OCI-LY7 (cell line): ENCODE measurements at regions not wholly inside any gene's neighbourhood (a gene's known extent, or its start where the extent isn't known, plus 50 kb on each side); places are given as distances from the start of the nearest gene placed in this dataset.

Experiments used
- BruUV-seq: library from RNA; stranded (reverse); fragments of 400-500 nt; replicated peaks from 2 replicates; lab custom pipeline; 2021; lab: Mats Ljungman, UMichigan
- CTCF ChIA-PET: fragments of 300-600 bp; sonication (Branson Sonifier 250); formaldehyde crosslinking; loops from one replicate; lab custom pipeline; 2022; ENCODE audit warnings: antibody characterized with exemption; ENCODE audit not compliant: unreplicated experiment; lab: Charles Lee
- POLR2A ChIA-PET: fragments of 300-600 bp; sonication (Branson Sonifier 250); formaldehyde crosslinking; loops from one replicate; lab custom pipeline; 2022; ENCODE audit warnings: antibody characterized with exemption; lab: Charles Lee
- DNase-seq: peaks from one replicate; pipeline ENCODE4 v3.0.0-alpha.2; 2015; ENCODE audit warnings: low spot score
- H2AFZ ChIP-seq: fragments of 200-600 bp; sonication (generic), shearing (Covaris generic); 2 replicates; pipeline ENCODE4 v1.6.1; 2014; ENCODE audit warnings: mild to moderate bottlenecking, antibody characterized with exemption, low read length, moderate library complexity
- H3K27ac ChIP-seq: fragments of 200-600 bp; sonication (generic); 2 replicates; pipeline ENCODE4 v1.5.1; 2014; ENCODE audit warnings: mixed run types, low read depth, mild to moderate bottlenecking, moderate library complexity, low read length, inconsistent platforms; ENCODE audit not compliant: poor library complexity, severe bottlenecking
- H3K36me3 ChIP-seq: fragments of 200-600 bp; sonication (generic); 2 replicates; pipeline ENCODE4 v1.6.1; 2014; ENCODE audit warnings: mild to moderate bottlenecking, antibody characterized with exemption, low read length, moderate library complexity, mixed read lengths; ENCODE audit not compliant: insufficient read depth
- H3K4me1 ChIP-seq: fragments of 200-600 bp; sonication (generic); 2 replicates; pipeline ENCODE4 v1.5.1; 2014; ENCODE audit warnings: mild to moderate bottlenecking, low read length; ENCODE audit not compliant: insufficient read depth, poor library complexity, severe bottlenecking
- H3K4me2 ChIP-seq: fragments of 200-600 bp; sonication (generic); 2 replicates; pipeline ENCODE4 v1.6.1; 2014; ENCODE audit warnings: mild to moderate bottlenecking, low read length
- H3K4me3 ChIP-seq: fragments of 200-600 bp; sonication (generic); 2 replicates; pipeline ENCODE4 v1.5.1; 2014; ENCODE audit warnings: mild to moderate bottlenecking, low read depth, low read length; ENCODE audit not compliant: poor library complexity, severe bottlenecking
- H3K79me2 ChIP-seq: fragments of 200-600 bp; sonication (generic); 2 replicates; pipeline ENCODE4 v1.6.1; 2016; ENCODE audit warnings: low read depth, mild to moderate bottlenecking, low read length, moderate library complexity, mixed read lengths; ENCODE audit not compliant: insufficient read depth
- H3K9me2 ChIP-seq: fragments of 200-600 bp; sonication (generic); 2 replicates; pipeline ENCODE4 v1.6.1; 2016; ENCODE audit warnings: mild to moderate bottlenecking, low read length, mixed read lengths; ENCODE audit not compliant: insufficient read depth
- H3K9me3 ChIP-seq: fragments of 200-600 bp; sonication (generic); 2 replicates; pipeline ENCODE4 v1.6.1; 2014; ENCODE audit warnings: mild to moderate bottlenecking, mixed run types, low read length, mixed read lengths
- H4K20me1 ChIP-seq: fragments of 200-600 bp; sonication (generic); 2 replicates; pipeline ENCODE4 v1.6.1; 2014; ENCODE audit warnings: mild to moderate bottlenecking, antibody characterized with exemption, low read length, moderate library complexity, mixed read lengths; ENCODE audit not compliant: insufficient read depth
- CTCF ChIP-seq: fragments of 200-600 bp; sonication (generic); conservative IDR thresholded peaks from 2 replicates; pipeline ENCODE4 v1.5.1; 2014; ENCODE audit warnings: mild to moderate bottlenecking, antibody characterized with exemption, low read length, moderate library complexity, mixed read lengths
- EZH2phosphoT487 ChIP-seq: fragments of 200-600 bp; sonication (generic); IDR thresholded peaks from 2 replicates; pipeline ENCODE4 v1.6.1; 2018; ENCODE audit warnings: low read depth, borderline replicate concordance, mild to moderate bottlenecking, mixed run types, antibody characterized with exemption, low read length, moderate library complexity, mixed read lengths
- intact Hi-C: fragments of 100-400 bp; cut with micrococcal nuclease; formaldehyde crosslinking; loops from one replicate; pipeline ENCODE4 v1.10.0; 2022; ENCODE audit not compliant: unreplicated experiment

- BruUV-seq = no TSS peak
- Histone ChIP-seq H3K4me2 (no peak overlapping the region), H3K4me3 (no peak overlapping the region), H3K9me2 (no peaks in the 10 kb centered on the region), H4K20me1 (no peaks in the 10 kb centered on the region), H2AFZ (no peak overlapping the region), H3K79me2 (no peaks in the 10 kb centered on the region), H3K9me3 (no peaks in the 10 kb centered on the region), H3K4me1 (no peaks in the 10 kb centered on the region), H3K36me3 (no peaks in the 10 kb centered on the region), H3K27ac (no peak overlapping the region)
- TF ChIP-seq CTCF (no peak), EZH2phosphoT487 (no peak)
- CTCF ChIA-PET = no interaction called here
- POLR2A ChIA-PET = no interaction called here
- DNase-seq = no peak
- intact Hi-C loops = no loop called here
Measured at GRCh38 chr4:185997296-185997695, 71.7 kb upstream of the TLR3 start.

GRCh38 chr4:185998791-185999190 is 70.2 kb upstream of the TLR3 start:
- DNase-seq = no peak
- TF ChIP-seq EZH2phosphoT487 = no peak
- no peak for TF ChIP-seq CTCF
- Histone ChIP-seq H4K20me1 (no peaks in the 10 kb centered on the region), H3K36me3 (no peaks in the 10 kb centered on the region), H3K4me1 (no peaks in the 10 kb centered on the region), H3K79me2 (no peaks in the 10 kb centered on the region), H3K9me2 (no peaks in the 10 kb centered on the region), H3K4me2 (no peak overlapping the region), H3K9me3 (no peaks in the 10 kb centered on the region), H2AFZ (no peak overlapping the region), H3K4me3 (no peak overlapping the region), H3K27ac (no peak overlapping the region)
- no TSS peak for BruUV-seq
- intact Hi-C loops = no loop called here
- CTCF ChIA-PET = no interaction called here
- POLR2A ChIA-PET = no interaction called here

- Histone ChIP-seq H3K4me1 (no peaks in the 10 kb centered on the region), H3K9me2 (no peaks in the 10 kb centered on the region), H3K4me3 (no peak overlapping the region), H3K36me3 (no peaks in the 10 kb centered on the region), H2AFZ (no peak overlapping the region), H3K4me2 (no peak overlapping the region), H3K9me3 (no peaks in the 10 kb centered on the region), H3K27ac (no peak overlapping the region), H4K20me1 (no peaks in the 10 kb centered on the region), H3K79me2 (no peaks in the 10 kb centered on the region)
- TF ChIP-seq CTCF (no peak), EZH2phosphoT487 (no peak)
- ChIA-PET CTCF (no interaction called here), POLR2A (no interaction called here)
- no TSS peak for BruUV-seq
- intact Hi-C loops = no loop called here
- no peak for DNase-seq
Measured at GRCh38 chr4:185999207-185999606, 69.7 kb upstream of the TLR3 start.
